OCI-M1 (cell line): ENCODE measurements at regions not wholly inside any gene's neighbourhood (a gene's known extent, or its start where the extent isn't known, plus 50 kb on each side); places are given as distances from the start of the nearest gene placed in this dataset.

Source experiments
- DNase-seq: peaks from one replicate; lab custom pipeline; 2025; lab: John Stamatoyannopoulos, UW

DNA sequence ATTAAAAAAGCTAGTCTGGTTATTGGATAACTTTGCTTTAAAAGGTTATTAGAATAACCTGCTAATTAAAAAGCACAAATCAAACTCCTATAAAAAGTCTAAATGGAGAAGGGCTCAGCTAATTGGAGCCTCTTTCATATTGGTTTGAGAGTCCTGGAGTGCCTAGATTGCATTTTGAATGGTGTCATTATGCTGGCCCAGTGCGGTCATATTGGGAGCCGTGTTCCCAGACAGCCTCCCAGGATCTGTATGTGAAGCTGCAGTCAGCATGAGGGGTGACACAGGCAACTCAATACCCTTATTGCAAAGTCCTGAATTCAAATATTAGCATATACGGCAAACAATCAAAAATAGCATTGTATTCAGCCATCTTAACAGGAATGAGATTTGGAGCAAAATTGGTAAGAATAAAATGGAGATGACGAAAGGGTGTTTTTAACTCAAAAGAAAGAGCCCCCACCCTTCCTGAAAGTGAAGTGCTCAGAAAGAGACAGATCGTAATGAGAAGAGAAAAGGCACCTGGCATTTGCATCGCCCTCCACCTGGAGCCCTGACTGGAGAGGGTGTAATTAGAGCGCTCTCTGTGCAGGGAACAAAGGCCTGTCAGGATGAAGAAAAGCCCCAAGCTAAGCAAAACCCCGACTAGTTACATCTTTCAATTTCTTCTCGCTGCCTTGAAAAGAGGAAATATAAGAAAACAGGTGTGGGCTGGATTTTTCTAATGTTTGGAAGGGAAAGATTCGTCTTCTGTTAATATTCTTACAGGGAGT lies 621.0 kb upstream of the ADAMTS16 start:
- DNase-seq, result no peak

DNA sequence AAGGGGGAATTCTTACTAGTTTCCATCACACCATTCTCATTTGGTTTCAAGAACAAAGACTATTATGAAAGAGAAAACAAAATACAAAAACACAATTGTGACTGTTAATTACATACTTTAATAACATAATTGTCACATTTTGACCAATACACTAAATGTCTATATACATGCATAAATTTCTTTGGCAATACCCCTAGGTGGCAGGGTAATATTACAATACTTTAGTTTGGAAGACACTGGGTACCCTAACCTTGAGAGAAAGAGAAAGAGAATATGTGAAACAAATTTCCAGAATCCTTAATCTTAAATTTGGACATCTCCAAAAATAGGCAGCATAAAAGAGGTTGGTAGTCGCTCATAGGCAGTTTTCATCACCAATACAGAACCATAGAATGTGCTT lies 619.6 kb upstream of the ADAMTS16 start:
- peak; percentile 21 for DNase-seq

DNA sequence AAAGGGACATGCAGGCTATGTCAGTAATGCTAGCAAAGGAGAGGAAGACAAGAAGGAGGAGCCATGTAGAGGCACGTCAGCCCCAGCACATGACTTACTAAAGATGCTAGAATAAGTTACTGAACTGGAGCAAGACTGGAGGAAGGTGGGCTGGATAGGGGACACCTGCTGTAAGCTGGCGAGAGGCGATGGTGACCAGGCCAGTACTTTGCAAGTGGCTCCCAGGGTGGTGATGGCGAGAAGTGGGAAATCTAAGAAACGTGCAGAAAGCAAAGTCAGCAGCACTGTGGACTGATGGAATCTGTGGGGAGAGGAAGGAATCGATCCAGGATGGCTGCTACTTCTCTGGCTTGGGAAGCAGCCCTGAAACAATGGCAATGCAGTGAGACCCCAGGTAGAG lies 617.1 kb upstream of the ADAMTS16 start:
- DNase-seq, result no peak

DNA sequence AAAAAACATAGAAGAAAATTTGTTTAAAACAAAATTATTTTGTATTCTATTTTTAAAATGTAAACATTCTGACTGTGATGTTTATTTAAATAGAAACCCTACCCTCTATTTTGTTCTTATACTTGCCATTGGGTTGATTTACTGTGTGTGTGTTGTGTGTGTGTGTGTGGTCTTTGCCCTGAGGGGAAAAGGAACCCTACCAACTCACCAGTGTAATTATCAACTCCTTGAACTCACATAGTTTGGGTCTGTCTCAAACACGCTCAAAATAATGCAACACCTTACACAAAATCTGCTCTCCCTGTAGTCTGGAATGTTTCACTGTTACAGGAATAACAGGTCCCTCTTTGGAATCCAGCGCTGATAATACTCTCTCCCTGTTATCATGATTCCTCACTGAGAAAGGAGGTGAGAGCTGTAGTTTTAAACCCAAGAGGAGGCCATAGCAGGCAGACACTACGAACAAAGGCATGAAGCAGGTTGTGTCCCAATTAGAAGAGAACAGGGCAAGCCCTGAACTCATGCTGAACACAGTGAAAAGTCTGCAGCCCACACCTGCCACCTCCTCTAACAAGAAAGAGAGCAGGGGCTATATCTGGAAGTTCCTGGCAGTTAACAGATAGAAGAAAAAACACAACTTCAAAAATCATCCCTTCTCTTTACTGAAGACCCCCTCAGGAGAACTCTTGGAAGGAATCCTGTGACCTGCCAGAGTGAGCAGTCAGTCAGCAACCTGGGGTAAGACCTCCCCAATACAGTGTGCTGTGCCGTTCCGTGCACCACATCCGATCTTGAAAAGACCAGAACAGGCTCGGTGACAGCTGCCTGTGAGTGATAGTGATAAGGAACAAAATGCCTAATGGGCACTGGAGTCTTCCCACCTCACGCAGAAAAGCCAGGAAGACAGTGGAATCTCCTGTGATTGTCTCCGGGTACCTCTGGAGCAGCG lies 608.1 kb upstream of the ADAMTS16 start:
- DNase-seq, result peak; percentile 30

DNA sequence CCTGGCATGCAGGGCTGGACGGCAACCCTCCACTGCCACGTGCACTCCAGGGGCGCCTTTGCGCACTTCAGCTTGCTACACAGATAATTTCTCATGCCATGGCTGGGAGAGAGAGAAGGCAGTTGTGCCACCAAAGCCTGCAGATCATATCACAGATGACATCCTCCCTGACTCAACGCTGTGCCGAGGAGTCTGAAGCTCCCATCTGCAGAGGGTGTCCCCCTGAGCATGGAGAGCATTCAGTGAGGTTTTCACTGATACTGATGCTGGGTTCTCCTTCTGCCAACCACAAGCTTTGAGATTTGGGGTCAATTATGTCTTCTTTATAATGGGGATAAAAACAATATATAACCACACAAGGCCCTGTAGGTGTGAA lies 607.4 kb upstream of the ADAMTS16 start:
- no peak for DNase-seq

DNA sequence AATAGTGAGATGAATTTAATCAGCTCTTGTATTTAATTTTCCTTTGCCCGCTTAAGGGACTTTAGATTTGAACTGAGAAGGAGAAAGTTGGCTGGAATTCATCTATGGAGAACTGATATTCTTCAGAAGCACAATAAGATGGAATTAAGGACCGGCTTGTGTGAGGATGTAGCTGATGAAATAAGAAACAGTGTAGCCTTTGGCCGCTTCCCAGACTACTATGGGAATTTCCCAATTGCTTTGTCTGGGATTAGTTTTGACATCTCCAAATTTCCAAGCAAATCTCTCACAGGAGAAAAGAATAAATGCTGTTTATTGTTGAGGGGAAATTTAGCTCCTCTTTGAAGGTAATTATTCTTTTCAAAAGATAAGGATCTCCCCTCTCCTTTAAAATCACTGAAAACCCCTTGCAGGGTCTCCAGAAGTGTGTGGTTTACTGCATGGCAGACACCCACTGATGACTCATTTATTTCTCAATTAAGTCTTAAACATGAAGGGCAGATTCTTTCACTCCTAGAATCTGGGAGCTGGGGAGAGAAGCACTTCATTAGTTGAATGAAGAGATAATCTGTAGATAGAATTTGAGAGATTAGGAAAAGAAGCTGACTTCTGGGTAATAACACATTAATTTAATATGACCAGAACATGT lies 606.5 kb upstream of the ADAMTS16 start:
- no peak for DNase-seq

DNA sequence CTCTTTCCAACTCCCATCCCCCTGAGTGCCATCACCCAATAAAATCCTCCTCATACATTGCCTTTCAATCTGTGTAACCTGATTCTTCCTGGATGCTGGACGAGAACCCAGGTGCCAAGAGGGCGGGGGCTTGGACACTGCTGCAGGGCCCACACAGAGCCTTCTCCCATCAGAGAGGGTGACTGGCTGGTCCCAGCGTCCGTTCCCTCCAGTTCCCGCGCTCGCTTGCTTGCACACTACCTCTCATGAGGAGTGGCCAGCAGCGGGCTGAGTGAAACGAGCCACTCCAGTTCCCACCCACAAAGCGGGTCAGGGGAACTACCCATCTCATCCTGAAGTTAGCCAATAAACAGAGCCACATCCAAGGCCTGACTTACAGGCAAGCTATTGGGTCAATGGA lies 602.6 kb upstream of the ADAMTS16 start:
- DNase-seq, result no peak

DNA sequence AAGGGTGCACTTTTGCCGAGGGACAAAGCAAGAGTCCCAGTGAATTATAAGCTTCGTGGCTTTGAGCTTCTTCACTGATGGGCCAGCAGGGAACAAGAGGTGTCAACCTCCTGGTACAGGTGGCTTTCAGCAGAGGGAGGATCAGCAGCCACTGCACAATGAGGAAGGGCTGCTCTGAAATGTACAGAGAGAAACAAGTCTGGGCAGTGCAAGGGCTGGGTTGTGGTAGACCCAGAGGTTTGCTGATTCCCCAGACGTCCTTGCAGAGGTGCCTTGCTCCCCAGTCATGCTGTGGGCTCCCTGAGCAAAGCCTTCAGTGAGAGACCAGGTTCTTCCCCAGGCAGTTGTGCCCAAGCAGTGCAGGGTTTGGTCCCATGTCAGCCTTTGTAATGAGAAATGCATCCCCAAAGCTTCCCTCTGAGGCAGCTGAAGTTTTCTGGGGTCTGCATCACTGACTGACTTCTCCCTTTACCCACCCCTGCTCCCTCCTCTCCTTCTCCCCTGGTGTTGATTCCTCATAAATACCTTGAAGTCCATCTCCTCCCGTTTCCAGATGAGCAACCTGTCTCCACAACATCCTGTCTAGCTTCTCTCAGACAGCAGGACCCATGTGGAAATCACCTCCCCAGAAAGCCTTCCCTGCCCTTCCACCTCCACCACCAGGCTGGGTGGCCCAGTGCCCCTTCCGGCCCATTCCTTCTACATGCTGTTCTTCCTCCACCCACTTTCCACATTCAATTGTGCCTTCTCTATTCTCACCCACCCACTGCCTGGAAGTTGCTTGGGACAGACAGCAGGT lies 599.6 kb upstream of the ADAMTS16 start:
- no peak for DNase-seq

DNA sequence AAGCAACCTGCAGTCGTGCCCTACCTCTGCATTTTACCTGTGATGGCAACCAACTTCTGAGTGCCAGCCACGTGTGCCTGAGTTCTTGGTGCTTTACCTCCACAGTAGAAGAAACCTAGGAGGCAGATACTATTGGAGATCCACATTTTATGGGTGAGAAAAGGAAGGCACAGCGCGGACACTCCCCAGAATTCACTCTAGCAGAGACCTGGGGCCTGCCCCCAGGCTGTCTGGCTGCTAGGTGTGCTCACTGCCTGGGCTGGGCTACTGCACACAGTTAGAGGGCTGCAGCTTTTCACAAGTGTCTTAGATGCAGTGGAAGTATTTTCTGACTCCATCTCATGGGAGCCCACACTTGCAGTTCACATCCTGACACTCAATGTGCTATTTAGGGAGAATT lies 598.8 kb upstream of the ADAMTS16 start:
- no peak for DNase-seq

DNA sequence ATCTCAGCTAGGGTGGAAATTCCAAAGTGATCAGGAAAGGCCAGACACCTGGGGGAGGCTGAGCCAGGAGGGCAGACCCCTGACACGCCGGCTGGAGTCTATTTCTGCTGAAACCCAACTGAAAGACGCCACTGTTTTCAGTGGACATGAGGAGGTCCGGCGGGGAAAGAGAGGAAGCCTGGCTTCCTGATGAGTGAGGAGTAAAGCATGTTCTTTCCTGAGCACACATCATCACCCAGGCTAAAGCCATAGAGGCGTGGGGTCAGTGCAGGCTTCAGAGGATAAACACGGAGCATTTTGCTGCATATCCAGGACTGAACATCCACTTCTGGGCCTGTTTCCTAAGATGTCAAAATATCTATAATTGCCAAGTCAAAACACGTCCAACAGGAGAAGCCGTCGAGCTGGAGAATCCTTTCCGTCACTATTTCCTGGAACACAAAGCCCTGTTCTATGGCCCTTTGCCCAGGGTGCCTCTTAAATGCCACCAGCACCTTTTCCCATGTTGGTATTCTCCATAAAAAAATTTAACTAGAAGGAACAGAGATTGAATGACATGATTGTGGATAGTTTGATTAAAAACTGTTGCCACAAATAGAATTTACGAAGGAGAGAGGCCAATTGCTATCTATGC lies 597.9 kb upstream of the ADAMTS16 start:
- DNase-seq, result no peak

DNA sequence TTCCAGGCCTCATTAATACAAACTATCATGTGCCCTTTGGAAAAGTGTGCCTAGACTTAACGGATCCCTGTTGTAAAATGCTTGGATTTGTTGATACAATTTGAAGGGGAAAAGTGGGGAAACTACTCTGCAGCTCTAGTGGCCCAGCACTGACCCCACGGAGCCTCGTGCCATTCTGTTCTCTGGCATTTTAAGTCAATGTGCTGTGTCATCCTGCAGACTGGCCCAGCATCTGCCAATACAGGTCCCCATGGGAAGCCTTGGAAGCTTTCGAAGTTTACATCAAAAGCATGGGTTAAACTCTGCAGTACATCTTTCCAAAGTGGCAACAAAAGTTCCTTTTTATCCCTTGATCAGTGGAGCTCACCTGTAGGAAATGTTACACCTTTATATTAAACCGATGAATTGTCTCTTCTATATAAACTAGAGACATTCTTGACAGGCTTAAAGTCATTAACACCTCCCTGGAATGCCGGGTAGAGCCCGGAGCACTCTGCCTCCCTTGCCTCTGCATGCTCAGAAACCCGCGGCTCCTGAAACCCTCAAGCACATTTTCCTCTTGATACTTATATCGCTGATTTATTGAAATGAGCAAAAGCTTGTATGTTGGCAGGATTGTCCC lies 596.0 kb upstream of the ADAMTS16 start:
- no peak for DNase-seq

DNA sequence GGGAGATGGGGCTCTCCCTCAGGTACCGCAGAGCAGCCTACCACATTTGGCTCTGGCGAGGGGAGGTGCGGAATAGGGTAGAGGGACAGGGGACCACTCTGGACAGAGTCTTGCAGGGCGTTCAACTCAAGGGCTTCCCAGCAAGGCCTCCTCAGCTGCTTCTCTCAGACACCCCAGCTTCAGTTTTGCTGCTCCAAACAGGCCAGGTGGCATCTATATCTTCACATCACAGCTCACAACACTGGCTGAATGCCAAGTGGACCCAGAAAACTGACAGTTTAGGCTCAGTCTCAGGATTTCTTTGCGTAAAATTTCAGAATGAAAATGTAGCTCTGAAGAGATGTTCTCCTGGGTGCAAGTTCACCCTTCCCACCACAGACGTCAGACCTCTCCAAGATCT lies 592.6 kb upstream of the ADAMTS16 start:
- no peak for DNase-seq

DNA sequence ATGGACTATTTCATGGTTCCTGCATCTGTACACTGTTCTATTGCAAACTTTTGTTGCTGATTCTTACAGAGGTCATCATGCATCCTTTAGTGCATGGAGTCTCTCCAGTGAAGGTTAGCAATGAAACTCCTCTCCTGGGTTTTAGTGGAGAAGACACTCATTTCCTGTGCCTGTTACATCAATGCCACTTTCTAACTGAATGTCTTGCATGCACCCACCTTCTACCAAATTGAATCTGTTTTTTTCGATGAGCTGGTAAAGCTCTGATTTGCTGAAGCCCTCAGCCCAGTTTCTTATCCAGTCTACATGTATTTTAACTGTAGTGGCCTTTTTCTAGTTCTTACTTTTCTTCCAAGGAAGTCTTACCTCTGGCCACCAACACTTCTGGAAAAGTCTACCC lies 591.8 kb upstream of the ADAMTS16 start:
- no peak for DNase-seq

DNA sequence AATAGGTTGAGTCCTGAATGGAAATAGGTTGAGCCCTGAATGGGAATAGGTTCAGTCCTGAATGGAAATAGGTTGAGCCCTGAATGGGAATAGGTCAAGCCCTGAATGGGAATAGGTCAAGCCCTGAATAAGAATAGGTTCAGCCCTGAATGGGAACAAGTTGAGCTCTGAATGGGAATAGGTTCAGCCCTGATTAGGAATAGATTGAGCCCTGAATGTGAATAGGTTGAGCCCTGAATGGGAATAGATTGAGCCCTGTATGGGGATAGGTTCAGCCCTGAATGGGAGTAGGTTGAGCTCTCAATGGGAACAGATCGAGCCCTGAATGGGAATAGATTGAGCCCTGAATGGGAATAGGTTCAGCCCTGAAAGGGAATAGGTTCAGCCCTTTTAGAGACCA lies 590.8 kb upstream of the ADAMTS16 start:
- DNase-seq, result no peak

DNA sequence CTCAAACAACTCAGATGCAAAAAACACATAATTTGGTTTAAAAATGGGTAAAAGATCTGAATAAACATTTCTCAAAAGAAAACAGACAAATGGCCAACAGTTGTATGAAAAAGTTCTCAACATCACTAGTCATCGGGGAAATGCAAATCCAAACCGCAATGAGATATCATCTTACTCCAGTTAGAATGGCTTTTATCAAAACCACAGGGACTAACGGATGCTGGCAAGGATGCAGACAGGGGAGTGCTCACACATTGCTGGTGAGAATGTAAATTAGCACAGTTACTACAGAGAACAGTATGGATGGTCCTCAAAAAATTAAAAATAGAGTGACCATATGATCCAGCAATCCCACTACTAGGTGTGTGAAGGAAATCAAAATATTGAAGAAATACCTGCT lies 589.1 kb upstream of the ADAMTS16 start:
- peak; percentile 79 for DNase-seq

DNA sequence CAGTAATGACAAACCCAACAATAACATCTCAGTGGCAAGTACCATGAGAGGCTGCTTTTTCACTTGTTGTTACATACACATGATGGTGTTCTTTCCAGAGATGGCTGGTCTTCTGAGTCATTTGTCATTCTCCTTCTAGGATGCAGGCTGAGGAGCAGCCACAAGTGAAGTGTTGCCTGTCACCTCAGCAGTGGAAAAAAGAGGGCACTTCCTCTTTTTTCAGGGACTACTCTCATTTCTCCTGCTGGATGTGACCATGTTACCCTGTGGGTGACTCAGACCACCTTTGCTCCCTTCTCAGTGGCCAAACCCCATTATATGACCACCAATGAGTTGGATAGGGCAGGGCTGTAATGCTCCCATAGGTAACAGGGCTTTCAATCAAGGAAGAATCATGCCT lies 587.0 kb upstream of the ADAMTS16 start:
- peak; percentile 49 for DNase-seq

DNA sequence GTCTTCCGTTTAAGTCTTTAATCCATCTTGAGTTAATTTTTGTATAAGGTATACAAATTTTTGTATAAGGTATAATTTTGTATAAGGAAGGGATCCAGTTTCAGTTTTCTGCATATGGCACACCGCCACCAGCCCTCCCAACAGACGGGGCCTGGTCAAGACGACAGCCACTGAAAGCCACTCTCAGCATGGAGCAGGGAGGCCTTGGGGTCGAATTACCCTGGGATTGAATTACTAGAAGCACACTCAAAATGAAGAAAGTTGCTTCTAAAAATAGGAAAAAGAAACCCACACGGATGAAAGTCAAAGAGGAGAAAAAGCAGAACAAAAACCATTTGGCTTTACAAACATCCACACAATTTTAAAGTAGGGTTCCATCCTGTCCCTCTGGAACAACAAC lies 586.2 kb upstream of the ADAMTS16 start:
- DNase-seq, result no peak

DNA sequence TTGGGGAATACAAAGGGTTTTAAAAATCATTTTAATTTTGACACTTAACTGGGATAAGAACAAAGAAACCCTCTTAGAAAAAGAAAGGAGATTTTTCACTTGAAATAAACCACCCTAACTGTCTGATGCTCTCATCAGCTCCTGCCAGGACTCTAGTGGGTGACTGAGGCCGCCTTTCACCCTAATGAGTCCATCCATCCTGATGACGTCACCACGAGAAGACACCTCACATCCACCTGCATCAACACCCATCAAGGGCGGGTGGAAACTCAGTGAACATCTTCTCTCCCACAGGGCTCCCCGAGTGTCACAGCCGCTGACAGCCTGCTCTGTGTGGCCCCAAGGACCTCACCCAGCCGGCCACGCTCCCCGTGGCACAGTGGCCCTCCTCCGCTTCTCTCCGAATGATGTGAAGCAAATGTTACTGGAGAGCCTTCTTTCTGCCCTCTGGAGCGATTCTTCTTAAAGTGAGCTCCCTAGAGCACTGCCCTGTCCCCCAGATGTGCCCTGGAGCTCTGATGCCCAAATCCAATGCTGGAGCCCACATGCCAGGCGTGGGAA lies 584.3 kb upstream of the ADAMTS16 start:
- DNase-seq, result no peak

DNA sequence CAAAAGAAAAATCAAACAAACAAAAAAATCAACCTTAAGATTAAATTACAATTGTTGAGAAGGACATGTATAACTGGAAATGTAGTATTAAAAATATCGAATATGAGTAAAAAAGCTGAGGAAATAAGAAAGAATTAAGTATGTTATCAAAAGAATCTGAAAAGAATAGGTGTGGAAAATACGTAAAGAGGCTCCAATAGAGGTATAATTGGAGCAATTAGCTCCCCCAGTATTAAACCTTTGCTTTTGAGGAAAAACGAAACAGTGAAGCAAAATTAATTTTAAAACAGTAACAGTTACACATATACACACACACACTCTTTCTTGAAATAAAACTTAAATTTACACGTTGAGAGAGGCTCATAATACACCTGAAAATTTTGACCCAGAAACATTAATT lies 578.7 kb upstream of the ADAMTS16 start:
- DNase-seq, result no peak

DNA sequence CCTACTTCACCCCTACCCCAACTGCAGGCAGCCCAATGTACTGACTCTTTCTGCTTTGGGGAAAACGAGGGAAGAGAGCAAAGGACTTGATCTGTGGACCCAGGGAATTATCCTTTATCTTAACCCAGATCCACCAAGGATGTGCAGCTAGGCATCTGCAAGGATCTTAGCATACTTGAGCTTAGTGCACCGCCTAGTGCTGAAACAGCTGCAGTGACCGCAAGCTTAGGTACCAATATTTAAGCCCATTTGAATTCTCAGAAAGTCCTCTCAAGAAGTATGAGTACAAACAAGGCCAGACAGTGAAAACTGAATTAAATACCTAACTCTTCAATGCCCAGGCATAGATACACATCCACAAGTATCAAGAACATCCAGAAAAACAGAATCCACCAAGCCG lies 576.7 kb upstream of the ADAMTS16 start:
- DNase-seq, result peak; percentile 50
